ENCODE measurements at regions not wholly inside any gene's neighbourhood (a gene's known extent, or its start where the extent isn't known, plus 50 kb on each side); places are given as distances from the start of the nearest gene placed in this dataset.

DNA sequence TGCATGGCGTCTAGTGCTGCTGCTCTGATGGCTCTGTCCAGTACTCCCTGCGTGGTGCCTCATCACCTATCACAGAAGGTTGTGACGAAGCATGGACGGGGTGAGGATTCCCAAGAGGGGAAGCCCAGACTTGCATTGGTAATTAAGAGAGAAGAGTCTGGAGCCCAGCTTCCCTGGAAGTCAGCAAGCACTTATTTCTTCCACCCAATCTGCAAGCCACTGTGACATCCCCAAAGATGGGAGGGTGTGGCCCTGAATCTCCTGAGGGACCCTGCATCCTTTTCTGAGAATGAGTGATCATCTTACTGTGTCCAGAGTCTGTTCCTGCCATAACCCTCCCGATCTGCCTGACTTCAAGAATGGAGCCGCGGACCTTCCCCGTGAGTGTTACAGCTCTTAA, 166.7 kb downstream of the PTPN20 start:
- no peak for DNase-seq

DNA sequence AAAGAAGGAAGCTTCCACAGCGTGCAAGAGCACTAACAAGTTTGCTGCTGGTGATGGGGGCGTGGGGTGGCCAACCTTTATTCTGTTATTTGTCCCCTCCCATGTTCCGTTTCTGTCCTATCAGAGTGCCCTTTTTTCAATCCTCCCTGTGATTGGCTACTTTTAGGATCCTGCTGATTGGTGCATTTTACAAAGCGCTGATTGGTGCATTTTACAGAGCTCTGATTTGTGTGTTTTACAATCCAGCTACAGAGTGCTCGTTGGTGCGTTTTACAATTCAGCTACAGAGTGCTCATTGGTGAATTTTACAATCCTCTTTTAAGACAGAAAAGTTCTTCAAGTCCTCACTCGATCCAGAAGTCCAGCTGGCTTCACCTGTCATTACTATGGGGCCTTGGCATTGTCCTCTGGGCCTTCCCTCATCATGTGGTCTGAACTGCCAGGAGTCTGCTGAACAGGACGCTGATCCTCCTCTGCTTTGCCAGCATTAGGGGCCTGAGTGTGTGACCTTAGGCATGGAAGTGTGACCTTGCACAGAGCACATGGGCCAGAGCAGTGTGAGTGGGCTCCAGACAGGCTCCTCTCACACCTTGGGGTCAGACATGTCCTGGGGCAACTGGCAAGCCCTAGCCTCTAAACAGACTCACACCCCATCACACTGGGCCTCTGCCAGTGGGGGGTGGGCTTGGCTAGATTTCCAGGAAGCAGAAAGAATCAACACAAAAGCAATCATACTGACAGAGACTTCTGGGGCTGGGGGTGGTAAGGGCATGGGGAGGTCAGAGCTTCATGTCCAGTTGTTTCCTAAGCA, 167.4 kb downstream of the PTPN20 start:
- DNase-seq: no peak

DNA sequence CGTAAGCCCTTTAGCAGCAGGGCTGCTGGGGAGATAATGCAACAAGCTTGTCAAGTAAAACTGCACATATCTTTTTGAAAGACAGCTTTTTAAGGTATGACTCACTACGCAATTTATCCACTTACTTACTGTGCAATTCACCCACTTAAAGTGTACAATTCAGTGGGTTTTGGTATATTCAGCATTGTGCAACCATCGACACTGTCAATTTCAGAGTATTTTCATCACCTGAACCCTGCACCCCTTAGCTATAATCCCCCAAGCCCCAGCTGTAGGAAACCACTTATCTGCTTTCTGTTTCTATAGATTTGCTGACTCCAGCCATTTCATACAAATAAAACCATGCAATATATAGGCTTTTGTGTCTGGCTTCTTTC, 168.0 kb downstream of the PTPN20 start:
- no peak for DNase-seq

DNA sequence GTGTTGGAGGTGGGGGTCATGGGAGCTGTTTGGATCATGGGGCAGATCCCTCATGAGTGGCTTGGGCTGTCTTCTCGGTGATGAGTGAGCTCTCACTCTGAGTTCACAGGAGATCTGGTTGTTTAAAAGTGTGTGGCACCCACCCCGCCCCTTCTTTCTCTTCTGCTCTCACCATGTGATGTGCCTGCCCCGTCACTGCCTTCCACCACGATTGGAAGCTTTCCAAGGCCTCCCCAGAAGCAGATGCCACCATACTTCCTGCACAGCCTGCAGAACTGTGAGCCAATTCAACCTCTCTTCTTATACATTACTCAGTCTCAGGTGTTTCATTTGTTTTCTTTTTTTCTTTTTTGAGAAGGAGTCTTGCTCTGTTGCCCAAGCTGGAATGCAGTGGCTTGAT, 170.0 kb downstream of the PTPN20 start:
- no peak for DNase-seq

DNA sequence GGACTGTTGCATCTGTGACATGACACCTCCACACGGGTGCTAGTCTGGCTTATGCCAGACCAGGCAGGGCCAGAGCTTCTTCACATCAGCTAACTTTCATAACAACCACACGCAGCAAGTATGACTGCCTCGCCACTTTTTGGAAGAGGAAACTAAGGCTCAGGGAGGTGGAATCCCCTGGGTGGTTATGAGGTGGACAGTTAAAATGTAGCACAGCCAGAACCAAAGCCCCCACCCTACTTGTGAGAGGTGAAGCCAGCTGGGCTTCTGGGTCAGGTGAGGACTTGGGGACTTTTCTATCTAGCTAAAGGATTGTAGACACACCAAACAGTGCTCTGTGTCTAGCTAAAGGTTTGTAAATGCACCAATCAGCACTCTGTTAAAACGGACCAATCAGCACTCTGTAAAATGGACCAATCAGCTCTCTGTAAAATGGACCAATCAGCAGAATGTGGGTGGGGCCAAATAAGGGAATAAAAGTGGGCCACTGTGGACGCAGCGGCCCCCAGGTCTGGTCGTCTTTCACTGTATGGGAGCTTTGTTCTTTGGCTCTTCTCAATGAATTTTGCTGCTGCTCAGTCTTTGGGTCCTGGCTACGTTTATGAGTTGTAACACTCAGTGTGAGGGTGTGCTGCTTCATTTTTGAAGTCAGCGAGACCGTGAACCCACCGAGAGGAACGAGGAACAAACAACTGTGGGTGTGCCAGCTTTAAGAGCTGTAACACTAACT, 171.0 kb downstream of the PTPN20 start:
- DNase-seq: no peak

DNA sequence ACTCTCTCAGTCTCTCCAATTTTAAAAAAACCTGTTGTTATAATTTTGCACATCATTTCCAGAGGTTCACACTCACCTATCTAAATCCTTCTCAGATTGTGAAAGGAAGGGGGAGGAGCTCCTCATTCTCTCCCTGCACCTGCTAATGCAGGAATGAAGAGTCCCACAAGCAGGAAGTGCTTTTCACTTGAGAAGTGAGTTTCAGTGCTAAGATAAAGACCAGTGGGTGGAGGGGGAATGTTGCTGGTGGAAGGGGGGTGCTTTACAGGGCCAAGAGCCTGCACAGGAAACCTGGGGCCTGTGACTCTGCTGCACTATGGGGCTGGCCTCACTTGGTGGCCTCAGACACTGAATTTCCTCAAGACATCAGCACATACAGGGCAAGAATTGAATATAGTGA, 176.4 kb downstream of the PTPN20 start:
- no peak for DNase-seq

DNA sequence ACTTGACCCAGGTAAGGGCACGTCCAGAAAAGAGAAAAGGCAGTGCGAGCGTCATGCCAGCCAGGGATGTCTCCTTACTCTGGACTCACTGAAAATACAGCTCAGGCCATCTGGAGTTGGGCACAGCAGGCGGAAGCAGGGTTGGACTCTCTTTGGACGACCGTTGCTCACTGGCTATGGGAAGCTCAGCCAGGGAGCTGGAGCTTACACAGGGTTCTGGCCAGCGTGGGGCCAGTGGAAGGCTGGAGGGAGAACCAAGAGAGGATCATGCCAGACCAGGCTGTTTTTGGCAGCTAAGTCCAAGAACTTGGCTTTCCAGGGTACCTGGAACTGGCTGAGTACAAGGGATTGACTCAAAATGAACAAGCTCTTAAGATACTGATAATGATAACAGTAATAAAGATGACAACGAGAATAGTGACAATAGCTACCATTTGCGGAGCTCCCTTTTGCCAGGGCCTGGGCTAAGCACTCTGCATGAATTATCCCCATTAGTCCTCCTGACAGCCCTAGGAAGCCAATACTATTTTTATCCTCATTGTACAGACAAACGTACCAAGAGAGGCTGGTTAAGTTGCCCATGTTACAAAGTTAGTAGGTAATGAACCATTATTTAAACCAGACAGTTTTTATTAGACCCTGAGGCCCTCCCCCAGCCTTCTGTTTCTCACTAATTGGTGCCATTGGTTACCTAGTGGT, 177.6 kb downstream of the PTPN20 start:
- no peak for DNase-seq

DNA sequence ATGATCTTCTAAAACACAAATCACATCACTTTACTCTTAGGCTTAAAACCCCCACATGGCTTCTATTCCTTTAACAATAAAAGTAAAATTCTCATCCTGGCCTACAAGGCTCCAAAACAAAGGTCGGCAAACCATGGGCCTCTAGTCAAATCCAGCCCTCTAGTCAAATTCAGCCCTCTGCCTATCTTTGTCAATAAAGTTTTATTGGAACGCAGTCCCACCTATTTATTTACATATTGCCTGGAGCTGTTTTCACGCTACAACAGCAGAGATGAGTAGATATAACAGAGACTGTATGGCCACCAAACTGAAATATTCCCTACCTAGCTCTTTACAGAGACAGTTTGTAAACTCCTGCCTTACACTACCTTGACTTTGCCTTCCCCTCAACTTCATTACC, 178.8 kb downstream of the PTPN20 start:
- no peak for DNase-seq

DNA sequence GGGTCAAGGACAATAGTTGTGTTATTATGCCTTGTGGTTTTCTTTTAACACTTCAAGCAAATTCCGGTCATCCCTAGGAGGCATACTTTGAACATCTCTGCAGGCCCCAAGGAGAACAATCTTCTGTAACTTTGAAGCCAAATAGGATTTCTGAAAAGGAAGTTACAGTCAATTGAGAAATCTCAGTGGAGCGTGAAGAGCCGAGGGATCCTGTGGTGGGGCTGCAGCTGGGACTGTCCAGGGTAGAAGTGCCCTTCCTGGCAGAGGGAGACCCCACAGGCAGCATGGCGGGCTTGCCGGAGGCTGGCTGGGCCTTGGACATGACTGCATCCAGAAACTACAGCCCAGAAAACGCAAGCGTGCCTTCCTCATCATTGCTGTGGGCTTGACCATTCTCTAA, 179.7 kb downstream of the PTPN20 start:
- DNase-seq: no peak

DNA sequence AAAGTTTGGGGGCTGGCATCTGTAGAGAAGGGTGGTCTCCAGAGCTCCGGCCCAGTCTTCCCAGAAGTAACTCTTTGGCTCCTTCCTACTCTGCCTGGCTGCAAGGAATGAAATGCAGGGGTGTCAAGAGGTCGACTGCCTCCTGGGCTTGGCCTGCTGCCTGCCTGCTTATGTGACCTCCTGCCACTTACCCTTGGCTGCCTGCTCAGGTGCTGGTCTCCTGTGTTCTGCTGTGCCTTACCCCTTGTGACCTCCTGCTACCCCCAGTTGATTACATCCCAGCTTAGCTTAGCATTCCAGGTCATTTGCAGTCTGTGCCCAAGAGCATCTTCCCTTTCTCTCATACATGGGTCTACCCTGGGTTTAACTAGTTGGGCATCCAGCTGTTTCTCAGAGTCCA, 180.2 kb downstream of the PTPN20 start:
- DNase-seq: no peak

DNA sequence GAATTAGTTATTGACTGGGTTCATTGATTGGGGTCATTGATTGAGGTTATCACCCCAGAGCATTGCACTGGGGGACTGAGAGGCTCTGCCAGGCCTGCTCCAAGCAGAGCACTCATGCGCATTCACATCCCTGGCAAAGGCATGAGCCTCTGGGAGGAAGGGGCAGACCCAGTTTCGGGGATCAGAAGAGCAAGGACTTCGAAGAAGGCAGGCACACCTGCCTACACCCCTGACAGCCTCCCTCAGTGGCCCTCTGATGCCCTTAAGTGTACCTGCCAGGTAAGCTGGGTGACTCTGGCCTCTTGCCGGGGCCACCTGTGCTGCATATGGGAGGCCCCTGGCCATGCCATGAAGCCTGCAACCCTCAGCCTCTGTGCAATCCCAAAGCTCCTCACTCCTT, 181.1 kb downstream of the PTPN20 start:
- no peak for DNase-seq

DNA sequence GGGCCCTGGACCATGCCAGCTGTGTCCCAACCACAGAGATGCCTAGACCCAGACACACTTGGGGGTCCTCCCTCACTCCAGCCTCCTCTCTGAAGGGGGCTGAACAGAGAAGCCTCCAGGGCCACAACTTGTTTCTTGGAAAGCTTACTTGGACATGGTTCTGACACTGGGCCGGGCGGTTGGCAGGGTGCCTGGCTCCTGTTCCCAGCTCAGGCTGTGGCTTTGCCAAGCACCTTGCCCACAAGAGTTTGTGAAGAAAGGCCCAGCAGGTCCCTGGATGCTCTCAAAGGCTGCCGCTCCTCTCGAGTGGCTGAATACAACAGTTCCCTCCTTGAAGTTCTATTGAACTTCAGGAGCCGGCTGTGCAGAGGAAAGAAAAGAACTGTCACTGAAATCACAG, 181.6 kb downstream of the PTPN20 start:
- DNase-seq: no peak

DNA sequence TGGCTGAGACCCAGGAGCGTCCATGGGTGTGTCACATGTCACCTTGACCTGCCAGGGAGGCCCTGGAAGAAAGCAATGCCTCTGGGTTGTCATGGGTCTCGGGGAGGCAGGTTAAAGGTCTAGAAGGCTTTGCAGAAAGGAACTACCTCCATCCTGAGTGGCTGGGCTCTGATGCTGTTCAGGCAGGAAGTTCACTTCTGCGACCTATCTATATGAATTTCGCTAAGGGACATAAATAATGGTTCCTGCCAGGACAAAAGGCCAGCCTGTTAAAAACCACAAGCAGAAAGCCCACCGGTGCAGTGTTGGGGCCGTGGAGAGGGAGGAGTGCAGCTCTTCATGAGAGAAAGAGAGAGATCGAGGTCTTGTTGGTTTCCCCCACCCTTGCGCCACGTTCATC, 182.9 kb downstream of the PTPN20 start:
- DNase-seq: no peak

DNA sequence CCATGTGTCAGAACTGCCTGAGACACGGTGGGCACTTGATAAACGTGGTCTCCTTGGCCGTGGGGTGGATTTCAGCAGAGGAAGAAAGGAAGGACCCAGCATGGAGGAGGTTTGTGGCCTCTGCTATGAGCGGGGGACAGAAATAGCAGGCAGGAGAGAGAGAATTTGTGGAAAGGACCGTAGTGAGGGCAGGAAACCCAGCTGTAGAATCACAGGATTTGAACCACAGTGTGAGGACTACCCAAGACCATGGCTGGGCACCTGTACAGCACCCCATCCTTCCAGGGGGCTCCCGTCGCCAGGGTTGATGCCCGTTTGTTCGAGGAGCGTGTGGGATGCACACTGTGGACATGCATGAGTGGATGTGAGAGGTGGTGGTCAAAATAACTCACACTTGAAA, 183.4 kb downstream of the PTPN20 start:
- no peak for DNase-seq

DNA sequence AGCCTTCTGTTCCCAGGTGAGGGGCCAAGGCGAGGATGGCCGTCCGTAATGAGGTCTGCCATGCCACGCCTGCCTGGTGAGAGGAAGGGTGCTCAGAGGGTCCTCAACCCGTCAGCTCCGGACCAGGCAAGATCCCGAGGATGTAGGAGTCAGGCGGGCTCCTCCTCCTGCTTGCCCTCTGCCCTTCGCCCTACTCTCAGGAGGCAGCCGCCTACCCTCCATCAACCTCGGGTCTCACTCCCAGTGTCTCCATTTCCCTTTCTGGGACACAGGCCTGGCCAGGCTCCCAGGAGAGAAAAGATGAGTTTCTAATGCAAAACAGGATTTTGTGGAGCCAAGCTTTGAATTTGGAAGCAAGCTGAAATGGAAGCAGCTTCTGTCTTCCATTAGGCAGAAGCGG, 184.0 kb downstream of the PTPN20 start:
- no peak for DNase-seq

DNA sequence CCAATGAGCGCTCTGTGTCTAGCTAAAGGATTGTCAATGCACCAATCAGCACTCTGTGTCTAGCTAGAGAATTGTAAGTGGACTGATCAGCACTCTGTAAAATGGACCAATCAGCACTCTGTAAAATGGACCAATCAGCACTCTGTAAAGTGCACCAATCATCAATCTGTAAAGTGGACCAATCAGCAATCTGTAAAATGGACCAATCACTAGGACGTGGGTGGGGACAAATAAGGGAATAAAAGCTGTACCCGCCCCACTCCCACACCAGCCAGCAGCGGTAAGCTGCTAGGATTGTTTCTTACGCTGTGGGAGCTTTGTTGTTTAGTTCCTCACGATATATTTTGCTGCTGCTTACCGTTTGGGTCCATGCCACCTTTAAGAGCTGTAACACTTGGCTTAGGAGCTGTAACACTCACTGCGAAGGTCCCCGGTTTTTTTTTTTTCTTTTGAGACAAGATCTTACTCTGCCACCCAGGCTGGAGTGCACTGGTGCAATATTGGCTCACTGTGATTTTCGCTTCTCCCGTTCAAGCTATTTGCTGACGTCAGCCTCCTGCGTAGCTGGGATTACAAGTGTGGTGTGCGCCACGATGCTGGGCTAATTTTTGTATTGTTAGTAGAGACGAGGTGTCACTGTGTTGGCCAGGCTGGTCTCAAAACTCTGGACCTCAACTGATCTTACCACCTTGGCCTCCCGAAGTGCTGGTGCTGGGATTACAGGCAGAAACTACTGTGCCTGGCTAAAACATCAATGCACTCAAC, 184.8 kb downstream of the PTPN20 start:
- no peak for DNase-seq

DNA sequence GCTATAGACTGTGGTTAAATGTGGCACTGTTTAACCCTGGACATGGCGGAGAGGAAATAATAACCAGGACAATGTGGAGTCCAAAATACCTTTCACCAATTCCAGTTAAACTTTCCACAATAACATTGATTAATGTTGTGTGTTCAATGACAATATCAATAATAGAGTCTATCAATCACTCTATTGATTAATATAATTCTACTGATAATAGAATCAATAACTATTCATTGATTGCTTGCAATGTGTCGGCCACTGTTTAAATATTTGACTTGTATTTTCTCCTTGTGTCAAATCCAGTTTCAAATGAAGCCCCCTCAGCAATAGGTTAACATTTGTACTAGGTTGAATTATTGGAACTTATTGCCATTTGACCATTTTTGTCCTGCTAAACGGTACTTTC, 187.0 kb downstream of the PTPN20 start:
- no peak for DNase-seq

DNA sequence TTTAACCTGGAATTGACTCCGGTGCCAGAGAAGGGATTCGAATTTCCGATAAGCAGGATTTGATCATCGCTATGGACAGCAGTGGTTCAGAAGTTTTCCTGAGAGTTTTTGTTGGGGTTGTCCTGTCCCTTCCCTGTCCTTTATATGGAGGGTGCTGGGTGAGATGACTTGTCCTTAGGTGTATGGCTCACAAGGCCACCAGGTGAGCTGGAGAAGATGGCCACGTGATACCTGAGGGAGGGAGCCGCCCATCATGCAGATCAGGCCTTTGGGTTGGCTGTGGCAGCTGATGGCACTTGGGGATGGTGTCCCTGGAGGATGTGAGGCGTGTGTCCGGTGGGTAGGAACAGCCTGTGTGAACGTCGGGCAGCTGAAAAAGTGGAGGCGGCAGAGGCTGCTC, 187.7 kb downstream of the PTPN20 start:
- no peak for DNase-seq

DNA sequence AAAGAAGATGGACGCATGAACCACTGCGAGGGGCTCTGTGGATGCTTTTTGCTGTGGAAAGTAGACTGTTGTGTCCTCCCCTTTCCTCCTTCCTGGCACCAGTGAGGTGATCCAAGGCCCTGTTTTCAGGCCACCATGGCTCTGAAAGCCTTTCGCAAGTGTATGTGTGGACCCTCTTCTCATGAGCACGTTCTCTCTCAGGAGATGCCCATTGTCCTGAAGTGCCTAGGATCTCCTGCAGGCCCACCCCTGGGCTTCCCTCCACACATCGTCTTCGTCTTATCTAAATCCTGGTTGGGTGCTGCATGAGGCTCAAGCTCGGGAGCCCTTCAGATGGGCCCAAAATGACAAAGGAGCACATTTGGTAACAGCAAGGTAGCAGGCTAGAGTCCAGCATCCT, 188.2 kb downstream of the PTPN20 start:
- DNase-seq: no peak

DNA sequence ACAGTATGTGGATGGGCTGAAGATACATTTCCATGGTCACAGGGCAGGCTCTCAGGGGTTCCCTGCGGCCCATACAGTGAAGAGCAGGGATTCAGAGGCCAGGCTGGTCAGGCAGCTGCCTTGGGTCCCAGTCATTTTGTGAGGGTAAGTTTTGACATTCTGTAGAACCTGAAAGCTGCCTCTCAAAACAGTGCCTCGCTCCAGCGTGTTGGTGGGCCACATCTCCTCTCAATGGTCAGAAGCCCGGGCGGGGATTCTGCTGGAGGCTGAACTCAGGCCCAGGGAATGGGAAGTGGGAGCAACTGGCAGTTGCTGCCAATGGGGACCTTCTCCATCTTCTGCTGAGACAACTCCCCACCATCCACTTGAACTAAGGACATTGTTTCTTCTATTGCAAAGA, 190.0 kb downstream of the PTPN20 start:
- no peak for DNase-seq

DNA sequence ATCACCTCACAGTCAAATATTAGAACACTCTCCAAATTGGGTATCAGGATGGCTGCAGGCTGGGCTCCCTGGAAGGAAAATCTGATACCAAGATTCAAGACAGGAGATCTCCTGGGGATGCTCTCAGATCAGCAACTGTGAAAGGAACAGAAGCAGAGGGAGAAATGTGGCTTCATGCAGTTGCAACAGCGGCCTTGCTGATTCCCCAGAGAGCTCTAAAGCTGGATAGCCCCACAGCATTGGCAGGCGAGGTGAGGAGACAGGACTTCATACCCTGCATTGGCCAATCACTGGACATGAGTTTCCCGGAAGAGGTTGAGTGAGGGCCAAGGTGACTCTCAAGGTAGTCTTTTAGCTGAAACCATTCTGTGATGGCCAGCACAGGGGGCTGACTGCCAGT, 190.6 kb downstream of the PTPN20 start:
- DNase-seq: no peak

DNA sequence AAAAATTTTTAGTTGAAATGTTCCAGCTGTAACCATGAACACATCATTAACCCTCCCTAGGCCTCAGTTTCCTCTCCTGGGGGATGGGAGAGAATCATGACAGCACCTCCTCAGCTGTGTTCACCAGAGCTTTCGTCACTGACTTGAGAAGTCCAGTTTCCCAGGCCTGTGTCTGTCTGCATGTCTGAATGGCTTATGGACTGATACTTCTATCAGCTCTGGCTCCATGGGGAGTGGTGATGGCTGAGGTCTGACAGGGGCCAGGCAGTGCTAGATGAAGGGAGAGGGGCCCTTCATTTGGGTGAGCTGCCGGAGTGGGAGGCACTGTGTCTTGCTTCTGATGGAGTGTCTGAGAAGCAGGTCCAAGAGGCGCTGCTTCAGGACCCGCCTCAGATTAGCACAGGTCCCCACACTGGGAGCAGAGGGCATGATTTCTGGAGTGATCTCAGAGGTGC, 192.9 kb downstream of the PTPN20 start:
- DNase-seq: no peak
